ENCODE measurements at regions not wholly inside any gene's neighbourhood (a gene's known extent, or its start where the extent isn't known, plus 50 kb on each side); places are given as distances from the start of the nearest gene placed in this dataset.
"Not testable (repeated sequence)": the region's sequence is repeated elsewhere in the genome, so short reads cannot be mapped to it uniquely, and the experiment has no call there.

GRCh38 chr11:71093783-71094182 lies 158.6 kb downstream of the SHANK2 start:
- no peak overlapping the region for H3K27ac Mint-ChIP-seq

GRCh38 chr11:71091506-71092265 lies 160.7 kb downstream of the SHANK2 start:
- Mint-ChIP-seq H3K36me3 (no peaks in the 10 kb centered on the region), H3K9me3 (no peaks in the 10 kb centered on the region), H3K27me3 (peaks cover 20% of the 10 kb centered on the region), H3K4me3 (no peak overlapping the region), H3K27ac (no peak overlapping the region), H3K4me1 (no peaks in the 10 kb centered on the region)
- ATAC-seq, result no peak

More at GRCh38 chr11:71093783-71094182, 158.6 kb downstream of the SHANK2 start:
- H3K27me3 Mint-ChIP-seq, result peaks cover 16% of the 10 kb centered on the region
- no peaks in the 10 kb centered on the region for H3K4me1 Mint-ChIP-seq
- no peaks in the 10 kb centered on the region for H3K36me3 Mint-ChIP-seq
- ATAC-seq, result no peak
- no peak overlapping the region for H3K4me3 Mint-ChIP-seq
- no peaks in the 10 kb centered on the region for H3K9me3 Mint-ChIP-seq

- no peak overlapping the region for H3K4me3 Mint-ChIP-seq
Measured at GRCh38 chr11:71089571-71089970, 162.8 kb downstream of the SHANK2 start.

GRCh38 chr11:71088314-71089215 lies 163.8 kb downstream of the SHANK2 start:
- peaks cover 21% of the 10 kb centered on the region for H3K27me3 Mint-ChIP-seq
- not testable (repeated sequence) for H3K9me3 Mint-ChIP-seq, H3K4me3 Mint-ChIP-seq, H3K4me1 Mint-ChIP-seq, H3K27ac Mint-ChIP-seq, H3K36me3 Mint-ChIP-seq
- ATAC-seq, result peak; percentile 86

More at GRCh38 chr11:71089571-71089970, 162.8 kb downstream of the SHANK2 start:
- no peaks in the 10 kb centered on the region for H3K4me1 Mint-ChIP-seq
- no peak overlapping the region for H3K27ac Mint-ChIP-seq
- no peaks in the 10 kb centered on the region for H3K36me3 Mint-ChIP-seq
- no peaks in the 10 kb centered on the region for H3K9me3 Mint-ChIP-seq
- ATAC-seq, result no peak
- peaks cover 21% of the 10 kb centered on the region for H3K27me3 Mint-ChIP-seq

GRCh38 chr11:71086687-71087258 lies 165.6 kb downstream of the SHANK2 start:
- no peaks in the 10 kb centered on the region for H3K4me1 Mint-ChIP-seq
- ATAC-seq, result no peak
- H3K9me3 Mint-ChIP-seq, result no peaks in the 10 kb centered on the region
- no peaks in the 10 kb centered on the region for H3K36me3 Mint-ChIP-seq
- H3K27ac Mint-ChIP-seq, result no peak overlapping the region
- H3K4me3 Mint-ChIP-seq, result no peak overlapping the region
- H3K27me3 Mint-ChIP-seq, result peaks cover 21% of the 10 kb centered on the region

GRCh38 chr11:71084306-71085012 lies 167.9 kb downstream of the SHANK2 start:
- Mint-ChIP-seq H3K27ac (no peak overlapping the region), H3K36me3 (no peaks in the 10 kb centered on the region), H3K27me3 (peaks cover 33% of the 10 kb centered on the region), H3K9me3 (no peaks in the 10 kb centered on the region), H3K4me1 (no peaks in the 10 kb centered on the region), H3K4me3 (no peak overlapping the region)
- ATAC-seq, result no peak

GRCh38 chr11:71083105-71083504 lies 169.3 kb downstream of the SHANK2 start:
- Mint-ChIP-seq H3K4me1 (no peaks in the 10 kb centered on the region), H3K9me3 (no peaks in the 10 kb centered on the region), H3K4me3 (no peak overlapping the region)

GRCh38 chr11:71082454-71082853 lies 169.9 kb downstream of the SHANK2 start:
- Mint-ChIP-seq H3K4me1 (no peaks in the 10 kb centered on the region), H3K27me3 (peaks cover 42% of the 10 kb centered on the region), H3K36me3 (no peaks in the 10 kb centered on the region), H3K4me3 (no peak overlapping the region), H3K27ac (no peak overlapping the region), H3K9me3 (no peaks in the 10 kb centered on the region)
- ATAC-seq, result no peak

More at GRCh38 chr11:71083105-71083504, 169.3 kb downstream of the SHANK2 start:
- peaks cover 35% of the 10 kb centered on the region for H3K27me3 Mint-ChIP-seq
- no peak overlapping the region for H3K27ac Mint-ChIP-seq
- no peaks in the 10 kb centered on the region for H3K36me3 Mint-ChIP-seq
- ATAC-seq, result no peak

GRCh38 chr11:71081704-71082230 lies 170.6 kb downstream of the SHANK2 start:
- no peak for ATAC-seq
- H3K4me1 Mint-ChIP-seq, result no peaks in the 10 kb centered on the region
- H3K36me3 Mint-ChIP-seq, result no peaks in the 10 kb centered on the region
- H3K27ac Mint-ChIP-seq, result no peak overlapping the region
- H3K4me3 Mint-ChIP-seq, result no peak overlapping the region
- no peaks in the 10 kb centered on the region for H3K9me3 Mint-ChIP-seq
- peaks cover 38% of the 10 kb centered on the region for H3K27me3 Mint-ChIP-seq

- Mint-ChIP-seq H3K9me3 (no peaks in the 10 kb centered on the region), H3K36me3 (no peaks in the 10 kb centered on the region), H3K27me3 (peaks cover 49% of the 10 kb centered on the region), H3K27ac (no peak overlapping the region), H3K4me3 (no peak overlapping the region), H3K4me1 (no peaks in the 10 kb centered on the region)
- no peak for ATAC-seq
Measured at GRCh38 chr11:71080239-71081097, 171.9 kb downstream of the SHANK2 start.

- Mint-ChIP-seq H3K27me3 (peaks cover 54% of the 10 kb centered on the region), H3K4me3 (no peak overlapping the region), H3K36me3 (no peaks in the 10 kb centered on the region), H3K4me1 (no peaks in the 10 kb centered on the region), H3K27ac (no peak overlapping the region), H3K9me3 (no peaks in the 10 kb centered on the region)
- no peak for ATAC-seq
Measured at GRCh38 chr11:71079795-71080194, 172.6 kb downstream of the SHANK2 start.

- Mint-ChIP-seq H3K36me3 (no peaks in the 10 kb centered on the region), H3K27ac (no peak overlapping the region), H3K4me3 (no peak overlapping the region), H3K9me3 (no peaks in the 10 kb centered on the region), H3K27me3 (peaks cover 63% of the 10 kb centered on the region), H3K4me1 (no peaks in the 10 kb centered on the region)
- ATAC-seq, result no peak
Measured at GRCh38 chr11:71078482-71078881, 173.9 kb downstream of the SHANK2 start.

GRCh38 chr11:71076525-71077304 lies 175.7 kb downstream of the SHANK2 start:
- ATAC-seq, result no peak
- Mint-ChIP-seq H3K4me1 (no peaks in the 10 kb centered on the region), H3K36me3 (no peaks in the 10 kb centered on the region), H3K9me3 (no peaks in the 10 kb centered on the region), H3K27ac (no peak overlapping the region), H3K4me3 (no peak overlapping the region), H3K27me3 (peaks cover 70% of the 10 kb centered on the region)

Data from stimulated activated memory B cell treated with anti-CD40 and anti-IgM and Interleukin-4, amounts not matched to agents 10 μg/mL and 1 μg/mL and 100 μg/mL, for 72 hours (primary cell).